Astrocyte of the spinal cord (primary cell): ENCODE measurements at regions not wholly inside any gene's neighbourhood (a gene's known extent, or its start where the extent isn't known, plus 50 kb on each side); places are given as distances from the start of the nearest gene placed in this dataset.
A peak's percentile ranks its signal among the peaks of the same experiment; 100 is the strongest.

Experiments
- DNase-seq: peaks from one replicate; pipeline ENCODE4 v3.0.0; 2011; ENCODE audit warnings: low read depth, low spot score
- H3K4me3 ChIP-seq: 2 replicates; pipeline ENCODE4 v1.5.1; 2011; ENCODE audit warnings: low read depth, mild to moderate bottlenecking, low read length, moderate library complexity
- in situ Hi-C: cut with HindIII; loops from 2 replicates; pipeline ENCODE4 v1.10.0; 2017; ENCODE audit warnings: low sequenced_read_pairs
- TF ChIP-seq, protein P1 (sequence below): IDR thresholded peaks from 2 replicates; pipeline ENCODE4 v1.5.1; 2012; ENCODE audit warnings: low read depth, mild to moderate bottlenecking, low read length, inconsistent platforms

GRCh38 chr9:110066929-110067716 is 140.8 kb downstream of the C9orf152 start:
- TF ChIP-seq, protein P1, sequence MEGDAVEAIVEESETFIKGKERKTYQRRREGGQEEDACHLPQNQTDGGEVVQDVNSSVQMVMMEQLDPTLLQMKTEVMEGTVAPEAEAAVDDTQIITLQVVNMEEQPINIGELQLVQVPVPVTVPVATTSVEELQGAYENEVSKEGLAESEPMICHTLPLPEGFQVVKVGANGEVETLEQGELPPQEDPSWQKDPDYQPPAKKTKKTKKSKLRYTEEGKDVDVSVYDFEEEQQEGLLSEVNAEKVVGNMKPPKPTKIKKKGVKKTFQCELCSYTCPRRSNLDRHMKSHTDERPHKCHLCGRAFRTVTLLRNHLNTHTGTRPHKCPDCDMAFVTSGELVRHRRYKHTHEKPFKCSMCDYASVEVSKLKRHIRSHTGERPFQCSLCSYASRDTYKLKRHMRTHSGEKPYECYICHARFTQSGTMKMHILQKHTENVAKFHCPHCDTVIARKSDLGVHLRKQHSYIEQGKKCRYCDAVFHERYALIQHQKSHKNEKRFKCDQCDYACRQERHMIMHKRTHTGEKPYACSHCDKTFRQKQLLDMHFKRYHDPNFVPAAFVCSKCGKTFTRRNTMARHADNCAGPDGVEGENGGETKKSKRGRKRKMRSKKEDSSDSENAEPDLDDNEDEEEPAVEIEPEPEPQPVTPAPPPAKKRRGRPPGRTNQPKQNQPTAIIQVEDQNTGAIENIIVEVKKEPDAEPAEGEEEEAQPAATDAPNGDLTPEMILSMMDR = no peak
- in situ Hi-C loops = no loop called here
- no peak for DNase-seq
- no peak overlapping the region for H3K4me3 ChIP-seq

GRCh38 chr9:110068212-110068611 is 139.7 kb downstream of the C9orf152 start:
- in situ Hi-C loops = no loop called here
- H3K4me3 ChIP-seq = no peak overlapping the region
- TF ChIP-seq, protein P1 = no peak
- no peak for DNase-seq

DNA sequence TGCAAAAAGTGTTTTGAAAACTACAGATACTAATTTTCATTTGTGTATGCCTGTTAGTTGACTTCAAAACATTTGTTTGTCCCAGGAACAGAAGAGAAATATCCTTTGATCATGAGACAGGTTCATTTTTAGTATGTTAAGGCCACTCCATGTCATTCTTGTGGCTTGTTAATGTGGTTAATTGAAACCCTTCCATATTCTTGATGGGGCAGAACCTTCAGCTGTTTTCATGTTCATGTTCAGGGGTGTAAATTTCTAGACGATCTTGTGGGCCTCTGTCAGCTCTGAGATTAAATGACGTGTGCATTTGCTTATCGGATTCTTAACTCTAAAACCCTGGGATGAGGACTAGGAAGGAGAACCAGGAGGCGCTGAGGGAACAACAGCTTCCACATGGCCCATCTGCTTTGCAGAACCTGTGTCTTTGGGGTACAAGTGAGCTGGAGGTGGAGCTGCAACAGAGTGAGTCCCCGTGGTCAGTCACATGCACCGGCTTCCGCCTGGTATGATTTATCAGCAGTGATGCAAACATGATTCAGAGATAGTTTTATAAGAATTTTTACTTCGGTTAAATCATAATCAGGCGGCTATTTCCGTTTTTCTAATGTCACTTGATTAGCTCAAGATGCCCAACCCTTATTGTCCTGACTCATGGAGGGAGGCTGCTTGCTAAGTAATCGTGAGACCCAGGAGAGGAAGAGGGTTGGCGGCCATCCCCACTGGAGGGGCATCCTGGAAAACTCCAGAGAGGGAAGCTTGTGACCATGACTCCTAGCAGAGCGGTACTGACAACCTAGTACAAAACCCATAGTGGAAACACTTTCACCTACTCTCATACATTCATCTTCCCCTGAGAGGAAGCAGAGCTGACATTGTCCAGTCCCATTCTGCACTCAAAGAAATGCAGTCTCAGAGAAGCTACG is 138.4 kb downstream of the C9orf152 start:
- peak; percentile 81 for DNase-seq
- in situ Hi-C loops = no loop called here
- TF ChIP-seq, protein P1 = no peak
- no peak overlapping the region for H3K4me3 ChIP-seq

- H3K4me3 ChIP-seq = no peak overlapping the region
- TF ChIP-seq, protein P1 = no peak
- in situ Hi-C loops = no loop called here
- no peak for DNase-seq
Observed at GRCh38 chr9:110072597-110073355, 135.2 kb downstream of the C9orf152 start.

DNA sequence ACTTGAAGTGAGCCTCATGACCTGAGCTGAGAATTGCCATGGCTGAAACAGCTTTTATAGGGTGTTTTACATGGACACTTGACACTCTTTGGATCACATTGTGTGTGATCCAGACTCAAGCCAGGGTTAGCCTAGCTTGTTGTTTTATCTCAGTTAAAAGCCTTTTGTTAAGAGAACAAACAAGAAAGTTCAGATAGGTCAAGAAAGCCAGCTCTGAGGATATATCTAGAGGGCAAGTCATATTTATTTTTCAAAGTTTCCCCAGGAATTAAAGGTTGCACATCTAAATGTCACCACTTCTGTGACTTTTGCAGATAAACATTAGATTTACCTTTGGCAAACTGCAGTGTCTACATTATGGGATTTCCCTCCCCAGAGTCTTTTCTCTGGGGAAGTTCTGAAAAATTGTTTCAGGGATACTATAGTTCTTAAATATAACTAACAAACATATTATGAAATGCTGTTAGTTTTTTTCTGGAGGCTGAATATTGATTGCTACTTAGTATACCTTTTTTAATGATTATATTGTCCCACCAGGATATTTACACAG is 134.5 kb downstream of the C9orf152 start:
- no peak overlapping the region for H3K4me3 ChIP-seq
- in situ Hi-C loops = no loop called here
- no peak for DNase-seq
- TF ChIP-seq, protein P1 = no peak
